GM12878 (cell line): ENCODE measurements at regions not wholly inside any gene's neighbourhood (a gene's known extent, or its start where the extent isn't known, plus 50 kb on each side); places are given as distances from the start of the nearest gene placed in this dataset.

Experiments
- ATAC-seq: fragments of 200-7000 bp; cut with Tn5 transposase; 3 replicates; pipeline ENCODE4 v1.9.1; 2020; ENCODE audit warnings: mild to moderate bottlenecking, moderate library complexity
- BruUV-seq: library from RNA; stranded (reverse); fragments of 400-500 nt; replicated peaks from 2 replicates; lab custom pipeline; 2021; lab: Mats Ljungman, UMichigan
- CTCF ChIA-PET: fragments of 300-600 bp; sonication (Branson Sonifier 250); formaldehyde crosslinking; extraction: SDS; loops from one replicate; lab custom pipeline; 2021; ENCODE audit warnings: inconsistent platforms; lab: Yijun Ruan, JAX
- POLR2A ChIA-PET: fragments of 350-600 bp; formaldehyde crosslinking; extraction: SDS; loops from one replicate; lab custom pipeline; 2021; ENCODE audit warnings: inconsistent platforms; lab: Charles Lee
- RAD21 ChIA-PET: fragments of 300-600 bp; sonication (Branson Sonifier 250); formaldehyde crosslinking; loops from one replicate; lab custom pipeline; 2023; ENCODE audit warnings: antibody characterized with exemption; ENCODE audit not compliant: unreplicated experiment; lab: Charles Lee
- SMC1A ChIA-PET: fragments of 300-600 bp; sonication (Branson Sonifier 250); formaldehyde crosslinking; loops from one replicate; lab custom pipeline; 2023; ENCODE audit not compliant: unreplicated experiment, uncharacterized antibody; lab: Charles Lee
- DNase-seq: peaks from one replicate; pipeline ENCODE4 v3.0.0-alpha.2; 2011; ENCODE audit warnings: low read depth, low spot score
- FAIRE-seq: peaks from 3 replicates; lab custom pipeline; 2011; peaks lifted over from hg19 to GRCh38; lab: Jason Lieb, UNC
- H2AFZ ChIP-seq: 2 replicates; pipeline ENCODE4 v1.6.0; 2011; ENCODE audit warnings: low read depth, low read length, control low read depth; ENCODE audit not compliant: control insufficient read depth
- H3K27ac ChIP-seq: 2 replicates; pipeline ENCODE4 v1.5.1; 2011; ENCODE audit warnings: control low read depth; ENCODE audit not compliant: control insufficient read depth, insufficient read depth
- H3K27me3 ChIP-seq, 2 experiments: replicated peaks in 1 of 2; 2 replicates each; pipeline versions ENCODE4 v1.6.0 to v1.6.1; 2011; ENCODE audit warnings: low read length in 1 of 2; ENCODE audit not compliant: control insufficient read depth in 2 of 2, insufficient read depth in 2 of 2
- H3K36me3 ChIP-seq, 2 experiments: 2 replicates each; pipeline ENCODE4 v1.5.1; 2011; ENCODE audit warnings: low read length in 1 of 2; ENCODE audit not compliant: control insufficient read depth in 2 of 2, insufficient read depth in 2 of 2
- H3K4me1 ChIP-seq: 2 replicates; pipeline ENCODE4 v1.6.1; 2011; ENCODE audit warnings: mild to moderate bottlenecking, low read length, moderate library complexity, mixed read lengths; ENCODE audit not compliant: control insufficient read depth, insufficient read depth
- H3K4me2 ChIP-seq: 2 replicates; pipeline ENCODE4 v1.6.0; 2011; ENCODE audit warnings: control low read depth; ENCODE audit not compliant: control insufficient read depth, insufficient read depth
- H3K4me3 ChIP-seq: fragments of 200-600 bp; sonication (generic); 2 replicates; pipeline ENCODE4 v1.5.1; 2016
- H3K79me2 ChIP-seq: 2 replicates; pipeline ENCODE4 v1.6.0; 2011; ENCODE audit warnings: low read length; ENCODE audit not compliant: control insufficient read depth, insufficient read depth
- H3K9ac ChIP-seq: 2 replicates; pipeline ENCODE4 v1.8.0; 2011; ENCODE audit warnings: low read length, control low read depth, mixed read lengths; ENCODE audit not compliant: control insufficient read depth, insufficient read depth
- H3K9me3 ChIP-seq: replicated peaks from 3 replicates; pipeline ENCODE4 v1.5.1; 2011; ENCODE audit warnings: mild to moderate bottlenecking, low read length; ENCODE audit not compliant: control insufficient read depth, insufficient read depth
- H4K20me1 ChIP-seq: 2 replicates; pipeline ENCODE4 v1.6.0; 2011; ENCODE audit not compliant: control insufficient read depth, insufficient read depth
- CHD1 ChIP-seq: IDR thresholded peaks from 2 replicates; pipeline ENCODE4 v1.6.1; 2012; ENCODE audit warnings: low read depth, low read length, improper control_type of control experiment
- CUX1 ChIP-seq: IDR thresholded peaks from 2 replicates; pipeline ENCODE4 v1.6.1; 2012; ENCODE audit warnings: improper control_type of control experiment, low read depth, low read length; ENCODE audit not compliant: insufficient replicate concordance
- DPF2 ChIP-seq: fragments of 450-650 bp; IDR thresholded peaks from 2 replicates; pipeline ENCODE4 v1.6.1; 2017; ENCODE audit warnings: mild to moderate bottlenecking
- EZH2 ChIP-seq: IDR thresholded peaks from 2 replicates; pipeline ENCODE4 v1.6.1; 2012; ENCODE audit warnings: low read depth, mild to moderate bottlenecking, control low read depth, inconsistent platforms, low read length, borderline replicate concordance; ENCODE audit not compliant: control insufficient read depth
- IRF3 ChIP-seq: fragments of 450-650 bp; IDR thresholded peaks from 2 replicates; pipeline ENCODE4 v1.6.1; 2014; ENCODE audit warnings: mild to moderate bottlenecking
- MLLT1 ChIP-seq: fragments of 450-650 bp; IDR thresholded peaks from 2 replicates; pipeline ENCODE4 v1.6.1; 2016; ENCODE audit warnings: mild to moderate bottlenecking
- NR2C1 ChIP-seq: fragments of 450-650 bp; IDR thresholded peaks from 2 replicates; pipeline ENCODE4 v1.6.1; 2017; ENCODE audit warnings: antibody characterized with exemption, mild to moderate bottlenecking, moderate library complexity
- SMAD5 ChIP-seq: IDR thresholded peaks from 2 replicates; pipeline ENCODE4 v1.6.1; 2016; ENCODE audit warnings: antibody characterized with exemption, low read depth
- SPI1 ChIP-seq: IDR thresholded peaks from 2 replicates; pipeline ENCODE4 v1.6.1; 2011; ENCODE audit warnings: low read depth, mild to moderate bottlenecking, low read length, moderate library complexity, borderline replicate concordance; ENCODE audit not compliant: insufficient read depth
- ZNF274 ChIP-seq: IDR thresholded peaks from one replicate; pipeline ENCODE4 v1.8.0; 2011; ENCODE audit not compliant: insufficient read length, insufficient read depth
- WGBS: methylation state at CpG from one replicate; pipeline ENCODE4 v1.1.6; 2016; ENCODE audit warnings: low lambda C conversion rate; ENCODE audit not compliant: insufficient replicate concordance, insufficient coverage; ENCODE audit errors: missing lambda C conversion rate; 5-methylcytosine and 5-hydroxymethylcytosine counted together
- in situ Hi-C: fragments of 300-500 bp; cut with MboI; formaldehyde crosslinking; loops from 9 replicates; pipeline ENCODE4 v1.14.3; 2018; ENCODE audit warnings: mixed read lengths
- intact Hi-C: fragments of 100-400 bp; cut with micrococcal nuclease; formaldehyde crosslinking; loops from one replicate; pipeline ENCODE4 v1.14.2; 2022; ENCODE audit not compliant: unreplicated experiment
- TF ChIP-seq, protein P1 (sequence below): fragments of 450-650 bp; formaldehyde crosslinking; IDR thresholded peaks from 2 replicates; pipeline ENCODE4 v1.4.0; 2020; ENCODE audit warnings: mild to moderate bottlenecking, moderate library complexity
- TF ChIP-seq, protein P2 (sequence below): IDR thresholded peaks from 2 replicates; pipeline ENCODE4 v1.6.1; 2011; ENCODE audit warnings: borderline replicate concordance, low read depth, mild to moderate bottlenecking, moderate library complexity, mixed read lengths, low read length; ENCODE audit not compliant: insufficient read depth; ENCODE audit errors: extremely low read length

DNA sequence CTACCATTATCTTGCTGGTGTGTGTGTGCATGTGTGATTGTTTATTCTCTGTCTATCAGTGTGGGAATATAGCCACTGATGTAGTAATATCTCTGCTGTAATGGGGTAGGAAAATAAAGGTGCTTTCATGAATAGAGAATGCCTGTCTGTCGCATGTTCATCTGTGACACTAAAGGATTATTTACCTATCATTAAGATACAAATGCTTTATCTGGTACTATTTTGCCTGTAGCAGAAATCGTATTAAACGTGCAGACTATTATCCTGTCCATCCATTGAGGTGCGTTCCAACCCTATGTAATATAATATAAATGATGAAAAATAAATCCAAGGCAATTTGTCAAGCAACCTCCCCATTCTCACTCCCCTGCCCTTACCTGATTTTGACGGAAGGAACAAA, 1215.1 kb downstream of the BCL11B start:
- H3K36me3 ChIP-seq = no peaks in the 10 kb centered on the region
- POLR2A ChIA-PET = no interaction called here
- H3K4me2 ChIP-seq = no peak overlapping the region
- DNase-seq (no peak), FAIRE-seq (no peak), ATAC-seq (no peak)
- H2AFZ ChIP-seq = no peak overlapping the region
- no peak overlapping the region for H3K4me3 ChIP-seq
- CTCF ChIA-PET = no interaction called here
- no peaks in the 10 kb centered on the region for H3K4me1 ChIP-seq
- 10% methylated on average over 5 of the region's 5 CpGs for WGBS
- RAD21 ChIA-PET = no interaction called here
- SMC1A ChIA-PET = interaction anchor here (0.9 kb wide), 1 partner anchor 19 kb away, joined by 3 read pairs; no protein-coding TSS in a partner anchor
- in situ Hi-C loops (no loop called here), intact Hi-C loops (no loop called here)
- no peaks in the 10 kb centered on the region for H3K79me2 ChIP-seq
- no peaks in the 10 kb centered on the region for H3K27me3 ChIP-seq
- H3K9me3 ChIP-seq = no peaks in the 10 kb centered on the region
- no TSS peak for BruUV-seq
- no peak overlapping the region for H3K9ac ChIP-seq
- H3K27ac ChIP-seq = no peak overlapping the region
- H4K20me1 ChIP-seq = no peaks in the 10 kb centered on the region
- no peak for TF ChIP-seq CUX1
- TF ChIP-seq, protein P1, sequence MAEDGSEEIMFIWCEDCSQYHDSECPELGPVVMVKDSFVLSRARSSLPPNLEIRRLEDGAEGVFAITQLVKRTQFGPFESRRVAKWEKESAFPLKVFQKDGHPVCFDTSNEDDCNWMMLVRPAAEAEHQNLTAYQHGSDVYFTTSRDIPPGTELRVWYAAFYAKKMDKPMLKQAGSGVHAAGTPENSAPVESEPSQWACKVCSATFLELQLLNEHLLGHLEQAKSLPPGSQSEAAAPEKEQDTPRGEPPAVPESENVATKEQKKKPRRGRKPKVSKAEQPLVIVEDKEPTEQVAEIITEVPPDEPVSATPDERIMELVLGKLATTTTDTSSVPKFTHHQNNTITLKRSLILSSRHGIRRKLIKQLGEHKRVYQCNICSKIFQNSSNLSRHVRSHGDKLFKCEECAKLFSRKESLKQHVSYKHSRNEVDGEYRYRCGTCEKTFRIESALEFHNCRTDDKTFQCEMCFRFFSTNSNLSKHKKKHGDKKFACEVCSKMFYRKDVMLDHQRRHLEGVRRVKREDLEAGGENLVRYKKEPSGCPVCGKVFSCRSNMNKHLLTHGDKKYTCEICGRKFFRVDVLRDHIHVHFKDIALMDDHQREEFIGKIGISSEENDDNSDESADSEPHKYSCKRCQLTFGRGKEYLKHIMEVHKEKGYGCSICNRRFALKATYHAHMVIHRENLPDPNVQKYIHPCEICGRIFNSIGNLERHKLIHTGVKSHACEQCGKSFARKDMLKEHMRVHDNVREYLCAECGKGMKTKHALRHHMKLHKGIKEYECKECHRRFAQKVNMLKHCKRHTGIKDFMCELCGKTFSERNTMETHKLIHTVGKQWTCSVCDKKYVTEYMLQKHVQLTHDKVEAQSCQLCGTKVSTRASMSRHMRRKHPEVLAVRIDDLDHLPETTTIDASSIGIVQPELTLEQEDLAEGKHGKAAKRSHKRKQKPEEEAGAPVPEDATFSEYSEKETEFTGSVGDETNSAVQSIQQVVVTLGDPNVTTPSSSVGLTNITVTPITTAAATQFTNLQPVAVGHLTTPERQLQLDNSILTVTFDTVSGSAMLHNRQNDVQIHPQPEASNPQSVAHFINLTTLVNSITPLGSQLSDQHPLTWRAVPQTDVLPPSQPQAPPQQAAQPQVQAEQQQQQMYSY (CRISPR knock-in tag) = no peak
- no peak for TF ChIP-seq MLLT1
- no peak for TF ChIP-seq ZNF274
- TF ChIP-seq SPI1 = no peak
- no peak for TF ChIP-seq NR2C1
- TF ChIP-seq DPF2 = no peak
- no peak for TF ChIP-seq SMAD5
- TF ChIP-seq, protein P2, sequence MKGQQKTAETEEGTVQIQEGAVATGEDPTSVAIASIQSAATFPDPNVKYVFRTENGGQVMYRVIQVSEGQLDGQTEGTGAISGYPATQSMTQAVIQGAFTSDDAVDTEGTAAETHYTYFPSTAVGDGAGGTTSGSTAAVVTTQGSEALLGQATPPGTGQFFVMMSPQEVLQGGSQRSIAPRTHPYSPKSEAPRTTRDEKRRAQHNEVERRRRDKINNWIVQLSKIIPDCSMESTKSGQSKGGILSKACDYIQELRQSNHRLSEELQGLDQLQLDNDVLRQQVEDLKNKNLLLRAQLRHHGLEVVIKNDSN = no peak
- no peak for TF ChIP-seq IRF3
- no peak for TF ChIP-seq EZH2
- TF ChIP-seq CHD1 = no peak
